DMS153 treated with DMSO at 0.1 percent for 48 hours (cell line): ENCODE measurements at regions not wholly inside any gene's neighbourhood (a gene's known extent, or its start where the extent isn't known, plus 50 kb on each side); places are given as distances from the start of the nearest gene placed in this dataset.

Source experiments
- DNase-seq: peaks from one replicate; lab custom pipeline; 2025; ENCODE audit not compliant: unreplicated experiment; lab: John Stamatoyannopoulos, UW

- DNase-seq = no peak
Observed at GRCh38 chr2:220101980-220102379, 474.6 kb downstream of the SLC4A3 start.

GRCh38 chr2:220103596-220103995, 476.2 kb downstream of the SLC4A3 start:
- DNase-seq = no peak

- DNase-seq = no peak
Observed at GRCh38 chr2:220104871-220105351, 477.5 kb downstream of the SLC4A3 start.

- DNase-seq = no peak
Observed at GRCh38 chr2:220106065-220106464, 478.6 kb downstream of the SLC4A3 start.

- DNase-seq = no peak
Observed at GRCh38 chr2:220107380-220107791, 480.0 kb downstream of the SLC4A3 start.

GRCh38 chr2:220114443-220114842, 487.0 kb downstream of the SLC4A3 start:
- no peak for DNase-seq

- DNase-seq = no peak
Observed at GRCh38 chr2:220117025-220117424, 489.6 kb downstream of the SLC4A3 start.

- DNase-seq = no peak
Observed at GRCh38 chr2:220120041-220120440, 492.6 kb downstream of the SLC4A3 start.

GRCh38 chr2:220123751-220124150, 496.3 kb downstream of the SLC4A3 start:
- peak; percentile 53 for DNase-seq

GRCh38 chr2:220125551-220125950, 498.1 kb downstream of the SLC4A3 start:
- DNase-seq = no peak

GRCh38 chr2:220127311-220127710, 499.9 kb downstream of the SLC4A3 start:
- DNase-seq = no peak

- DNase-seq = no peak
Observed at GRCh38 chr2:220127876-220128275, 500.4 kb downstream of the SLC4A3 start.

GRCh38 chr2:220129391-220129790, 502.0 kb downstream of the SLC4A3 start:
- DNase-seq = no peak

GRCh38 chr2:220134756-220135534, 507.5 kb downstream of the SLC4A3 start:
- no peak for DNase-seq

GRCh38 chr2:220143336-220143735, 515.9 kb downstream of the SLC4A3 start:
- DNase-seq = no peak

GRCh38 chr2:220144411-220144810, 517.0 kb downstream of the SLC4A3 start:
- no peak for DNase-seq

GRCh38 chr2:220147161-220148038, 520.0 kb downstream of the SLC4A3 start:
- DNase-seq = no peak

GRCh38 chr2:220148471-220149248, 521.2 kb downstream of the SLC4A3 start:
- DNase-seq = no peak

- DNase-seq = no peak
Observed at GRCh38 chr2:220151341-220151740, 523.9 kb downstream of the SLC4A3 start.

- DNase-seq = no peak
Observed at GRCh38 chr2:220152281-220152935, 525.0 kb downstream of the SLC4A3 start.

GRCh38 chr2:220153118-220153517, 525.7 kb downstream of the SLC4A3 start:
- no peak for DNase-seq
